Ovary (tissue), 3 donors: ENCODE measurements at regions not wholly inside any gene's neighbourhood (a gene's known extent, or its start where the extent isn't known, plus 50 kb on each side); places are given as distances from the start of the nearest gene placed in this dataset.

Experiments
- CTCF ChIP-seq, 3 donors: fragments of 450-650 bp in 2 of 3; fragments of 200-600 bp in 1 of 3; IDR thresholded peaks; one replicate each; pipeline versions ENCODE4 v1.5.1 to v1.8.0; 2016 to 2022; ENCODE audit warnings: antibody characterized with exemption in 3 of 3, mild to moderate bottlenecking in 1 of 3
- POLR2A ChIP-seq: fragments of 450-650 bp; IDR thresholded peaks from one replicate; pipeline ENCODE4 v1.6.1; 2017; ENCODE audit warnings: antibody characterized with exemption, mild to moderate bottlenecking, moderate library complexity
- donor health status: DM: no; HTN: no; CAD: no.

- TF ChIP-seq POLR2A: no peak
- TF ChIP-seq CTCF (IDR thresholded peaks at IDR 0.05): no peak
Observed at GRCh38 chr15:95928822-95929221, 401.7 kb upstream of the NR2F2 start.
